HCT116 (cell line): ENCODE measurements at regions not wholly inside any gene's neighbourhood (a gene's known extent, or its start where the extent isn't known, plus 50 kb on each side); places are given as distances from the start of the nearest gene placed in this dataset.

Experiments
- ATAC-seq: fragments of 200-7000 bp; cut with Tn5 transposase; 2 replicates; pipeline ENCODE4 v1.9.1; 2020; ENCODE audit warnings: mild to moderate bottlenecking, moderate library complexity
- BruUV-seq: library from RNA; stranded (reverse); fragments of 400-500 nt; replicated peaks from 2 replicates; lab custom pipeline; 2021; lab: Mats Ljungman, UMichigan
- CTCF ChIA-PET: fragments of 300-600 bp; sonication (Branson Sonifier 250); formaldehyde crosslinking; loops from one replicate; lab custom pipeline; 2021; ENCODE audit warnings: antibody characterized with exemption; lab: Charles Lee
- POLR2A ChIA-PET: fragments of 300-600, 350-600 bp; sonication (Branson Sonifier 250); formaldehyde crosslinking; loops from one replicate; lab custom pipeline; 2021; ENCODE audit warnings: antibody characterized with exemption; lab: Charles Lee
- RAD21 ChIA-PET, 2 experiments: fragments of 300-600 bp; sonication (Branson Sonifier 250); formaldehyde crosslinking; loops; one replicate each; lab custom pipeline; 2023; ENCODE audit warnings: low total read pairs in 2 of 2; ENCODE audit not compliant: uncharacterized antibody in 2 of 2, unreplicated experiment in 2 of 2, low non-redundant PET in 1 of 2; lab: Charles Lee
- DNase-seq: peaks from one replicate; pipeline ENCODE4 v3.0.0-alpha.2; 2010; ENCODE audit warnings: low read depth, low spot score
- H2AFZ ChIP-seq: fragments of 200-600 bp; shearing (Covaris generic), sonication (generic); 2 replicates; pipeline ENCODE4 v1.6.1; 2017; ENCODE audit warnings: low read depth, mixed run types, mixed read lengths, antibody characterized with exemption, low read length; ENCODE audit not compliant: poor library complexity, severe bottlenecking
- H3K27ac ChIP-seq: 2 replicates; pipeline ENCODE4 v1.5.1; 2012; ENCODE audit warnings: low read depth, low read length
- H3K27me3 ChIP-seq: fragments of 200-600 bp; sonication (generic); 2 replicates; pipeline ENCODE4 v1.6.1; 2016; ENCODE audit warnings: mixed run types, low read length, mixed read lengths; ENCODE audit not compliant: insufficient read depth
- H3K36me3 ChIP-seq, 2 experiments: fragments of 200-500 bp in 1 of 2; fragments of 200-600 bp in 1 of 2; sonication (Bioruptor generic) in 1 of 2; sonication (generic) in 1 of 2; 2 replicates each; pipeline versions ENCODE4 v1.5.1 to v1.6.1; 2014 to 2016; ENCODE audit warnings: low read length in 2 of 2, inconsistent platforms in 1 of 2, mixed read lengths in 1 of 2, mixed run types in 1 of 2; ENCODE audit not compliant: insufficient read depth in 2 of 2, control insufficient read depth in 1 of 2
- H3K4me1 ChIP-seq, 2 experiments: fragments of 200-600 bp in 1 of 2; sonication (generic) in 1 of 2; 2 replicates each; pipeline versions ENCODE4 v1.5.1 to v1.6.1; 2012 to 2017; ENCODE audit warnings: low read length in 2 of 2, inconsistent platforms in 1 of 2, mild to moderate bottlenecking in 1 of 2, mixed read lengths in 1 of 2, mixed run types in 1 of 2, moderate library complexity in 1 of 2; ENCODE audit not compliant: insufficient read depth in 2 of 2, control insufficient read depth in 1 of 2
- H3K4me2 ChIP-seq: fragments of 200-600 bp; sonication (generic); 2 replicates; pipeline ENCODE4 v1.6.1; 2017; ENCODE audit warnings: mixed run types, low read length, mixed read lengths
- H3K4me3 ChIP-seq, 2 experiments: fragments of 200-600 bp in 1 of 2; sonication (generic) in 1 of 2; replicated peaks in 1 of 2; 2 replicates each; pipeline ENCODE4 v1.5.1; 2011 to 2016; ENCODE audit warnings: low read length in 2 of 2, control low read depth in 1 of 2, low read depth in 1 of 2, mild to moderate bottlenecking in 1 of 2, mixed read lengths in 1 of 2, mixed run types in 1 of 2
- H3K79me2 ChIP-seq: fragments of 200-600 bp; sonication (generic); 2 replicates; pipeline ENCODE4 v1.6.1; 2017; ENCODE audit warnings: mild to moderate bottlenecking, mixed run types, low read length, moderate library complexity, mixed read lengths; ENCODE audit not compliant: insufficient read depth
- H3K9ac ChIP-seq: fragments of 200-600 bp; sonication (generic); 2 replicates; pipeline ENCODE4 v1.6.1; 2016; ENCODE audit warnings: low read length, mixed read lengths
- H3K9me2 ChIP-seq: fragments of 200-600 bp; sonication (generic), shearing (Covaris generic); 2 replicates; pipeline ENCODE4 v1.6.1; 2017; ENCODE audit warnings: mixed run types, mild to moderate bottlenecking, moderate library complexity; ENCODE audit not compliant: insufficient read depth
- H3K9me3 ChIP-seq, 2 experiments: fragments of 200-500 bp in 1 of 2; fragments of 200-600 bp in 1 of 2; sonication (Bioruptor generic) in 1 of 2; sonication (generic) in 1 of 2; 2 replicates each; pipeline ENCODE4 v1.6.1; 2014 to 2017; ENCODE audit warnings: low read length in 2 of 2, mixed read lengths in 2 of 2, inconsistent platforms in 1 of 2, low read depth in 1 of 2, mild to moderate bottlenecking in 1 of 2, mixed run types in 1 of 2, moderate library complexity in 1 of 2; ENCODE audit not compliant: control insufficient read depth in 1 of 2, insufficient read depth in 1 of 2
- H4K20me1 ChIP-seq: fragments of 200-600 bp; sonication (generic), shearing (Covaris generic); 2 replicates; pipeline ENCODE4 v1.6.1; 2017; ENCODE audit warnings: mixed run types, mild to moderate bottlenecking, moderate library complexity; ENCODE audit not compliant: insufficient read depth
- ATF3 ChIP-seq: IDR thresholded peaks from 2 replicates; pipeline ENCODE4 v1.6.1; 2012
- CEBPB ChIP-seq: IDR thresholded peaks from 2 replicates; pipeline ENCODE4 v1.6.1; 2012; ENCODE audit warnings: low read depth
- EGR1 ChIP-seq: IDR thresholded peaks from 2 replicates; pipeline ENCODE4 v1.6.1; 2012; ENCODE audit warnings: low read depth
- ELF1 ChIP-seq: IDR thresholded peaks from 2 replicates; pipeline ENCODE4 v1.6.1; 2012; ENCODE audit warnings: low read depth, borderline replicate concordance
- EZH2phosphoT487 ChIP-seq: fragments of 200-600 bp; IDR thresholded peaks from 2 replicates; pipeline ENCODE4 v1.6.1; 2018; ENCODE audit warnings: antibody characterized with exemption, borderline replicate concordance
- FOSL1 ChIP-seq: IDR thresholded peaks from 2 replicates; pipeline ENCODE4 v1.6.1; 2012; ENCODE audit warnings: low read depth
- POLR2AphosphoS5 ChIP-seq: IDR thresholded peaks from 2 replicates; pipeline ENCODE4 v1.6.1; 2011; ENCODE audit warnings: mild to moderate bottlenecking, low read depth, low read length, moderate library complexity
- REST ChIP-seq: IDR thresholded peaks from 2 replicates; pipeline ENCODE4 v1.6.1; 2012; ENCODE audit warnings: low read depth
- SIN3A ChIP-seq: IDR thresholded peaks from 2 replicates; pipeline ENCODE4 v1.6.1; 2012; ENCODE audit warnings: low read depth
- SP1 ChIP-seq: IDR thresholded peaks from 2 replicates; pipeline ENCODE4 v1.6.1; 2012; ENCODE audit warnings: low read depth
- SRF ChIP-seq: IDR thresholded peaks from 2 replicates; pipeline ENCODE4 v1.6.1; 2012; ENCODE audit warnings: low read depth
- TCF7L2 ChIP-seq: IDR thresholded peaks from 2 replicates; pipeline ENCODE4 v1.7.0; 2011; ENCODE audit warnings: borderline replicate concordance, inconsistent platforms; ENCODE audit not compliant: insufficient read depth, insufficient read length; ENCODE audit errors: extremely low read depth
- YY1 ChIP-seq: IDR thresholded peaks from 2 replicates; pipeline ENCODE4 v1.6.1; 2011; ENCODE audit warnings: low read length, low read depth, moderate library complexity, mild to moderate bottlenecking; ENCODE audit not compliant: insufficient replicate concordance; ENCODE audit errors: extremely low read depth
- ZBTB33 ChIP-seq: IDR thresholded peaks from 2 replicates; pipeline ENCODE4 v1.6.1; 2011; ENCODE audit warnings: mild to moderate bottlenecking, low read length, moderate library complexity; ENCODE audit not compliant: insufficient replicate concordance; ENCODE audit errors: extremely low read depth
- ZFX ChIP-seq: fragments of 450-650 bp; IDR thresholded peaks from 2 replicates; pipeline ENCODE4 v1.6.1; 2017
- intact Hi-C: fragments of 100-400 bp; cut with micrococcal nuclease; formaldehyde crosslinking; loops from 2 replicates; pipeline ENCODE4 v1.10.0; 2022

GRCh38 chr18:41771973-41772372 lies 183.1 kb upstream of the PIK3C3 start:
- Histone ChIP-seq H3K4me2 (no peak overlapping the region), H3K4me1 (no peaks in the 10 kb centered on the region), H3K4me3 (no peak overlapping the region), H2AFZ (no peak overlapping the region), H3K9me2 (no peaks in the 10 kb centered on the region), H3K9ac (no peak overlapping the region), H4K20me1 (no peaks in the 10 kb centered on the region), H3K79me2 (no peaks in the 10 kb centered on the region), H3K27me3 (no peaks in the 10 kb centered on the region), H3K9me3 (peaks cover 0 to 4% of the 10 kb centered on the region in 2 experiments; a peak in 2 of 4 replicates), H3K36me3 (no peaks in the 10 kb centered on the region), H3K27ac (no peak overlapping the region)
- ATAC-seq (no peak), DNase-seq (no peak)
- ChIA-PET POLR2A (no interaction called here), RAD21 (no interaction called here), CTCF (no interaction called here)
- no TSS peak for BruUV-seq
- TF ChIP-seq SIN3A: no peak
- TF ChIP-seq SP1: no peak
- TF ChIP-seq ATF3: no peak
- TF ChIP-seq REST: no peak
- no peak for TF ChIP-seq TCF7L2
- TF ChIP-seq YY1: no peak
- no peak for TF ChIP-seq EZH2phosphoT487
- no peak for TF ChIP-seq ZBTB33
- TF ChIP-seq ELF1: no peak
- TF ChIP-seq FOSL1: no peak
- TF ChIP-seq CEBPB: no peak
- TF ChIP-seq EGR1: no peak
- TF ChIP-seq ZFX: no peak
- no peak for TF ChIP-seq SRF
- TF ChIP-seq POLR2AphosphoS5: no peak
- intact Hi-C loops: no loop called here
